IPS-NIHi7 (cell line): ENCODE measurements at regions not wholly inside any gene's neighbourhood (a gene's known extent, or its start where the extent isn't known, plus 50 kb on each side); places are given as distances from the start of the nearest gene placed in this dataset.
"Not testable (repeated sequence)": the region's sequence is repeated elsewhere in the genome, so short reads cannot be mapped to it uniquely, and the experiment has no call there.

ENCODE experiments used
- DNase-seq: peaks from one replicate; pipeline ENCODE4 v3.0.0; 2012; ENCODE audit warnings: mixed read lengths; ENCODE audit errors: extremely low spot score

DNA sequence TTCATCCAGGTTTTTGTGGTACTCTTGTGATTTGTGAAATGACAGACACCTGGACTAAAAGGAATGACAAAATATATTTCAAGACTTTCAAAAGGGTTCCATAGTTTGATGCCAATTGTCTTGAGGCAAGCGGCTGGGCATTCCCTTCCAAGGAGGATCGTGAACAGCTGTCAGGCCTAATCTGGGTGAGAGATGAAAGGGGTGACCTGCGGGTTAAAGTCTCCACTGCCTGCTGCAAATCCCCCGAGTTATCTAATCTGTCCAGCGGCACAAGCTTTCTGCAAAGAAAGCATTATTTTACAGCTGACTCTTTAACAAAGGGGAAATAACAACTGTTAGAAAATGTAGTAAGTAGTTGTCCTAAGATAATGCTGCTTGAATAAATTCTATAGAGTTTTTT is 128.7 kb upstream of the MB21D2 start:
- no peak for DNase-seq

DNA sequence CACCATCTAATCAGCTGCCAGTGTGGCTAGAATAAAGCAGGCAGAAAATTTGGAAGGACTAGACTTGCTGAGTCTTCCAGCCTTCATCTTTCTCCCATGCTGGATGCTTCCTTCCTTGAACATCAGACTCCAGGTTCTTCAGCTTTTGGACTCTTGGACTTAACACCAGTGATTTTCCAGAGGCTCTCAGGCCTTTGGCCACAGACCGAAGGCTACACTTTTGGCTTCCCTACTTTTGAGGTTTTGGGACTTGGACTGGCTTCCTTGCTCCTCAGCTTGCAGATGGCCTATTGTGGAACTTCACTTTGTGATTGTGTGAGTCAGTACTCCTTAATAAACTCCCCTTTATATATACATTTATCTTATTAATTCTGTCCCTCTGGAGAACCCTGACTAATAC is 129.8 kb upstream of the MB21D2 start:
- not testable (repeated sequence) for DNase-seq

DNA sequence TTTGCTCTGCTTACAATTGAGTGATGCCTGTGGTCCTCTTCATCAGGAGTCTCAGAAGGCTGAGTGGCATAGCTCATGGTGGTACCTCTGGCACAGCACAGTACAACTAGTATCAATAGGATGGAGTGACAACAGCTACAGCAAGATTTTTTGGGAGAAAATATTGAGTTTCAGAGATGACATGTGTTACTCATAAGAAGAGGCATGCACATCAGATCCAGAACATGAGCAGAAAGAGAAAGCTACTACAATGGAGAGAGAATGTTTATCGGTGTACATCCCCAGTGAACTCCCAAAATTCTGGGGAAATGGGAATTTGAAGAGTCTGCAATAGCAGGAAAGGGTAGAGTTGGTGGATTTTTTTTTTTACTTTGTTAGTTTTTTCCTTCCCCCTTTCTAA is 130.5 kb upstream of the MB21D2 start:
- DNase-seq: no peak

DNA sequence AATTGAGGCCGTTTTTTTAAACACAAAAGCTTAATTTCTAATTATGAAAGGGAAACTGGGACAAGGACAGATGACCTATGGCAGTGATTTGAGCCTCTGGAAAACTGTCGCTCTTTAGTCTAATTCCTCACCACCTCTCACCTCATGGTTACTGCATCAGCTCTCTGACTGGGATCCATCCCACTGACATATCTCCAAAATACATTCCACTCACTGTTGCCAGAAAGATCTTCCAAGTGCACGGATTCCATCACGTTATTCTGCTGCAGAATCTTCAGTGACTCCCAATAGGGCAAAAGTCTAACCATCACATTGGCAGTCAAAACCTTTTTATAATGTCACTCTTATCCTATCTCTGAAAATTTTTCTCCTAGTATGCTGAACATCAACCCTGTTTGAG is 132.3 kb upstream of the MB21D2 start:
- no peak for DNase-seq

DNA sequence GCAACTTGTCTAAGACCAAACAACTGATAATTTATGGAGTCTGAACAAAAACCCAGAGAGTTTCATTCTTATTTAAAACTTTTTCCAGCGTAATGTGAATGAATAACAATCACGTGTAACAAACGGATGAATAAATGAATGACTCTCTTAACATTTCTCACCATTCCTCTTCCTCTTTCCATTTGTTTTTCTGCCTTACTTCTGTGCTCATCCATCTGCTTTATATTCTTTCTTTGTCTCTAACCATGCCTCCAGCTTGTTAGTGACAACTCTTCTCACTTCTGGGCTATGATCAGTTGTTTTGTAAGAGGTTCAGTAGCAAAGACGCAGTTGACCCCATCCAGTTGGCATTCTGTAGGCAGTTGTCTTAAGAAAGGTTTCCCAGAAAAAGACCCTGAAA is 133.7 kb upstream of the MB21D2 start:
- no peak for DNase-seq

DNA sequence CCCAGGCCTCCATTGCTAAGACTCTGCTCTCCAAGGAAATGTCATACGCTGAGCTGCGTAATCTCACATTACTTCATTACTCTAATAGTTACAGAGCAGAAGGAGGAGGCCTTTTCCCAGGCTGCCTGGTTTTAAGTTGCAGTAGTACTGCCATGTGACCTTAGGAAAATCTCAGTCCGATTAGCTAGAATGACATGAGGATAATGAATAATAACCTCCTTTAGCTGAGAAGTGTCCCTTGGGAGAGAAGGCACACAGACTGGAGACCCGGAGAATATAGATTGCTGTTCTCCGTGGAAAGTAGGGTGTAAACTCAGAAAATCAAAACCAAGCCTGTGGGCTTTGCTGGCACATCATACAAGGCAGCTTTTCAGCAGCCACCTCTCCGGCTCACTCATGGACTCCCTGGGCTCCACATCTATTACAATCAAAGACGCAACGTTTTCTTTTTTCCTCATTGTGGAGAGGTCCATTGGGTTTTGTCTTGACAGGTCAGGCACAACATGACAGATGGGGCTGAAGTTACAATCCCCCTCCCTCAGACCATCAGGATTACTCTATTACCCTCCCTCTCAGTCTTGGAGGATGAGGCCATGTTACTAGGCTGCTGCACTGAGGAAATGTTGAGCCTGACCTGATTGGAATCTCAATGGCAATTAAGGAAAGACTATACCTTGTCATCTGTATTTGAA is 134.8 kb upstream of the MB21D2 start:
- DNase-seq: no peak

DNA sequence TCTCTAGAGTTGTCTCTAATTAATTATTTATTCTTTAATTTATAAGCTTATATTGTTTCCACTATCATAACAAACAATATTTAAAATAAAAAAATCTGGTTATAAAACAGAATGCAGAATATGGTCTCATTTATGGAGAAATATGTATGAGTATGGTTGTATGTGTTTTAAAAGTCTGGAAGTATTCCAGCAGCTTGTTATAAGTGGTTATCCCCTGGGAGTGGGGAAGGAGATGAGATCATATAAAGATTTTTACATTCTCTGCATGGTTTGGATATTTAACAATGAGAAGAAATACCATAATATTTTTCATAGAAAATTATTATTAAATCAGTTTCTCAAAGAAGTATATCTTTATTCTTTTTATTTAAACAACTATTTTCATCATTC is 135.4 kb upstream of the MB21D2 start:
- DNase-seq: no peak

DNA sequence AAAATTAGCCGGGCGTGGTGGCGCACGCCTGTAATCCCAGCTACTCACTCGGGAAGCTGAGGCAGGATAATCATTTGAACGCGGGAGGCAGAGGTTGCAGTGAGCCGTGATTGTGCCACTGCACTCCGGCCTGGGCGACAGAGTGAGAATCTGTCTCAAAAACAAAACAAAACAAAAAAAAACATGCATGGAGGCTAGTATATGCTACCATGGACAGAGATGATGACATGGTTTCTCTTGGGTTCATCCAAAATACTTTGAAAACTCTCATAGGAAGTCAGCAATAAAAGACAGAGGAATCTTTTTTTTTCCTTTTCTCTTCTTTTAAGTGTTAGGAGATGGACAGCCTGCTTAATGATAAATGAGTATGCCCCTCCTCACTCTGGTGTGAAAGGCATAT is 137.7 kb upstream of the MB21D2 start:
- no peak for DNase-seq

DNA sequence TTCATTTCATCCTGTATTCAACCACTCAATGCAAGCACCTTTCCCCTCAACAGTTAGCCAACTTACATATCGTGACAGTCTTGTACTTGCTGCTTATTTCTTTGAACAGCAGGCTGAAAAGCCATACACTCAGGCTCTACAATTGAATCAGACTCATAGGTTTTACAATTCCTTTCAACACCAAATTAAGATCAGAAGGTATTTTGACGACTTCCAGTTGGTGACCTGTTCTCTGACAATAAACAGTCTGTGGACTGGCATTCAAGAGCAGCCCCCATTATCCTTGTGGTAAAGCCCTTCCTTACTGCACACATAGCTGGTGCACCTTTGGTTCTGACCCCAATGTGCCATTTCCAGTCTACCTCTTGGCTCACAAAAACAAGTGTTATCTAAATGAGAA is 140.0 kb upstream of the MB21D2 start:
- no peak for DNase-seq

DNA sequence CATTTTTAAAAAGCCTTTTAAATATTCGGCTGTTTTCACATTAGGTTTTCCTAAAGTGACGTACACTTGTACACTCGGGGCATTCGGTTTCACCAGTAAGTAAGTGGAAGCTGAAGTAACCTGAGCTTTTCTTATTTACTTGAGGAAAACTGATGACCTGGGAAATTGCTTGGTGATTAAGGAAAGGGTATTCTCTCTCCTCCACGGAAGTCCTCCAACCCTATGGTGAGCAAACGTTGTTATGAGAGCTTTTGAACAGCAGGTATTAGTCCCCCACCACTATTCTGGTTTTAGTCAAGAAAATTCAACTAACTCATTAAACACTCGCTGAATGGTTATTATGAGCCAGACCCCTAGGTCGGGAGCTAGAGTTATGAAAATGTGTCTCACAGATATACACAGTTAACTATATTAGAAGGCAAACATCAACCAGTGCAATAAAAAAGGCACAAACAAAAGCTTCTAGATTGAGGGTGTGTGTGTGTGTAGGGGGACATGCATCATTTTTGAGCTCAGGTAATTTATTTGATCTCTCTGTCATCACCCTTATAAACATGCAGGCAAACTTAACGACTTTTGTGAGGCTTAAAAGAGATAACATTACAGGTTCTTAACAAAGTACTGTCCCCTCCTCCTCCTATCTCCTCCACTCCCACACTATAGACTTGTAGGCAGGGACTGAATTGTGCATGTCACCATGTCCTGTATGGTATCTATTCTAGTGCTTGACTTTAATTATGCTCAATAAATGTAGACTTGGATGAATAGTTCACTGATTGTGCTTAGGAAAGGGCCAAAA is 143.3 kb upstream of the MB21D2 start:
- no peak for DNase-seq

DNA sequence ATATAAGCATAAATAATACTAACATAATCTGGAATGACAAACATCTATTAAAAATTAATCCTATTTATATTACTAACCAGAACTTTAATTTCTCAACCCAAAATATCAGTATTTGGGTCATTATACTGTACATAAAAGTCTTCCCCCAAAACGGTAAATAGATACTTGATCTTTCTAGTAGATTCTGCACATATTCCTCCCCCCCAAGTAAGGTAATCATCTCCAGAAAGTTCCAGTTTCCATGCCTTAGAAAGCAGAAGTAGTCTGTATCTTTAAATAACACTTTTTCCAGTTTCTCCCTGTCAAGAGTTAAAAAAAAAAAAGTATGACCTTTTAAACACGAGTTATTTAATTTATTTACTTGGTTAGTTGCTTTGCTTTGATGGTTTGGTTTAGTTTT is 150.7 kb upstream of the MB21D2 start:
- DNase-seq: no peak

DNA sequence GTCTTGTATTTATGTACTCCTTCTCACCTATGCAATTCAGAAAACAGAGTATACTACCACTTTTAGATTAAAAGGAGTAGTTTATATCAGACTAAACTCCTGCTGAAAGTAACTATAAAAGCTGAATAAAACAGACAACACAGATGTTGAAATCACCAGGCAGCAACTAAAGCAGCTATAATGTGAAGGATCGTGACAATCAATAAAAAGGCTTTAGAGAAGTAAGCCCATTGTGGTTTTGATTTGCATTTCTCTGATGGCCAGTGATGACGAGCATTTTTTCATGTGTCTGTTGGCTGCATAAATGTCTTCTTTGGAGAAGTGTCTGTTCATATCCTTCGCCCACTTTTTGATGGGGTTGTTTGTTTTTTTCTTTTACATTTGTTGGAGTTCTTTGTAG is 152.1 kb upstream of the MB21D2 start:
- DNase-seq: not testable (repeated sequence)

DNA sequence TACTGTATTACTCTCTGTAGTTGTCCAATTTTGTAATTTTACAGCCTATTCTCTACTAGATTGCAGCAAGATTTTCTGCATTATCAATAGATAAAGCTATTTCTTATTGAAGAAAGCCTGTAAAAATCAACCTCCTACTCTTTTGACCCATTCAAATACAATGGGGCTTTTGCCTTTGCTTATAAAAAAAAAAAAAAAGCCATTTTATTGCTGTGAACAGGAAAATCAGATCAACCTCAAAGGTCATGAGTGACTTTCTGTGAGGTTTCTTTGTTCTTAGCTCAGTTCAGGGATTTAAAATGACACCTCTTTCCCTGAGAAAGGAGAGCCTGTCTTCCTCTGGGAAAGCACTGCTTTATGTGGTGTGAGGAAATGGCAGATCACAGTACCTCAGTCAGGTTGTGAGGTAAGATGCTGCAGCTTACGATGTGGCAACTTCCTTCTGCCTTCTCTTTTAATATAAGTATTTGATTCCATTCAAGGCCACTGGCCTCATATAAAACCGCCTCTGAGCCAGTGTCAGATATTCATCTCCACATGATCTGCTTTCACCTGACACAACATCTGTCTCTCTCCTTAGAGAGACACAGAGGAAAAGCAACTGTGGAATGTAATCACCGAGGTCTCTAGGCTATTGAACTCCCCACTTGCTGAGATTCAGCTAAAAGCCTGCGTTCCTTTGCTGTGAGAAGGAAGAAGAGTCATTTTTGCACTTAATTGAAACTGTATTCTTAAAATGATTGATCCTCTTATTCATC is 161.5 kb upstream of the MB21D2 start:
- DNase-seq: no peak

DNA sequence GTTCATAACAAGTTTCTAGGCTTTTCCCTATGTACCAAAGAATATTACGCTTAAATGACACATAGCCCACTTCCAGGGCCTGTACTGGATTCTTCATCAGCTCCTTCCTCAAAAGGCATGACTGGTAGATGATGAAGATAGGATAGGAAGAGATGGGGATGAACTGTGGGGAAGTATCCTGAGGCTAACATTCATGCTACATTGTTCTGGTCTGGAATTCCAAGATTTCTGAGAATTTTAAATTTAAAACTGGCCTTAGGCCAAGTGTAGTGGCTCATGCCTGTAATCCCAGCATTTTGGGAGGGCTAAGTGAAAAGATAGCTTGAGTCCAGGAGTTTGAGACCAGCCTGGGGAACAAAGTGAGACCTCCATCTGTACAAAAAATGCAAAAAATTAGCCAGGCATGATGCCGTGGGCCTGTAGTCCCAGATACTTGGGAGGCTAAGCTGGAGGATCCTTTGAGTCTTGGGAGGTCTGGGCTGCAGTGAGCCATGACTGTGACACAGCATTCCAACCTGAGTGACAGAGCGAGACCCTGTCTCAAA is 160.1 kb upstream of the PLAAT1 start:
- no peak for DNase-seq

DNA sequence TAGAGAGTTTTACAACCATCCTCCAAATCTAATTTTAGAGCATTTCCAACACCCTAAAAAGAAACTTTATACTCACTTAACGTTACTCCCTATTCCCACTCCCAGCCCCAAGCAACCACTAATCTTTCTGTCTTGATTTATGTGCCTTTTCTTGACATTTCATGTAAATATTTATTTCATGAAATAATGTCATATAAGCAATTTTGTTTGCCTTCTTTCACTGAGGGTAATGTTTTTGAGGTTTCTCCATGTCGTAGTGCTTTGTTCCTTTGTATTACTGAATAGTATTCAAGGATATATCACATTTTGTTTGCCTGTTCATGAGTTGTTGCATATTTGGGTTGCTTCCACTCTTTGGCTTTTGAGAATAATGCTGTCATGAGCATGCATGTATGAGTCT is 155.4 kb upstream of the PLAAT1 start:
- no peak for DNase-seq

DNA sequence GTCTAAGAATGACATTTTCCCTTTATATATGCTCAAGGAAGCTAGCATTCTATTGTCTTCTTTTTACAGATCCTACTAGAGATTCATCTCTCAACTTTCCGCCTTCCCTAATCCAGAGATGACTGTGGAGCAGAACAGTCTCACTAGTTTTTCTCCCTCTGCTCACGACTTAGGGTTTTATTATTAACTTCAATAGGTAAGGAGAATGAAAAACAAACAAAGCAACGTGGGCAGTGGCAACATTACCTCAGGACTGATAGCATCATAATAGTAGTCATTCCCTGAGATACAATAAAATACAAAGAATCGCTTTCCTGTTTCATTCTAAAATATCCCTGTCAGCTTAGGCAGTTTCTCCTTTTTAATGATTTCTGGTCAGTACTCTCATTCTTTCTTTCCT is 154.3 kb upstream of the PLAAT1 start:
- DNase-seq: no peak

DNA sequence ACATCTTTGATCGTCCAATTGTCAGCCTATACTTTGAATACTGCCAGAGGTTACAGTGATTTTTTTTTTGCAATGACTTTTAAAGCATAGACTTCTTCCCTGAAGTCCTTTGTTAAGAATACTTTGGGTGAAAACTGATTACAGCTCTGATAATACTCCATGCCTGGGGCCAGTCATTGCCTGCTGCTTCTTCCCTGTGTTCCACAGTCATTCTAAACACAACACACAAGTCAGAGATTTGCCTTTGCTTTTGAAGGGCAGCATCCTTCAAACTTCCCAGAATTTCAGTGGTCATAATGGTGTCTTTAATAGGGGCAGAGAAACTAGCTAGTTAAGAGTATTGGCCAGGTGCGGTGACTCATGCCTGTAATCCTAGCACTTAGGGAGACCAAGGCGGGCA is 153.7 kb upstream of the PLAAT1 start:
- no peak for DNase-seq

DNA sequence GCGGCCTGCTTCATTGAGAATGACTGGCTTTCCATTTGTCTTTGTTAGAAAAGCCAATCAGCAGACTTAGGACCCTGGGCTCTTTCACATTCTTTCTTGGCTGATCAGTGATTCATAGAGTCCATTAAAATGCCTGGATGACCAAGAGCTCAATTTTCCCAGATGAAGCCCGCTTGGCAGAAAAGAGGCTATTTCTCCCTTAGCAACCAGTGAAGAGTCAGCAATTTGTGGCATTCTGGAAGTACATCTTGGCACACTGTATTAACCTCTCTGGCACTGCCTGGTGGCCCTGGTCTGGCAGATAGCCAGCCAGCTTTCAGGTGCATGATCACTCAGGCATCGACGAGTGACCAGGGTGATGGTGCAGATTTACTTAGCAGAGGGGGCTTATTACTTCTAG is 145.7 kb upstream of the PLAAT1 start:
- no peak for DNase-seq

DNA sequence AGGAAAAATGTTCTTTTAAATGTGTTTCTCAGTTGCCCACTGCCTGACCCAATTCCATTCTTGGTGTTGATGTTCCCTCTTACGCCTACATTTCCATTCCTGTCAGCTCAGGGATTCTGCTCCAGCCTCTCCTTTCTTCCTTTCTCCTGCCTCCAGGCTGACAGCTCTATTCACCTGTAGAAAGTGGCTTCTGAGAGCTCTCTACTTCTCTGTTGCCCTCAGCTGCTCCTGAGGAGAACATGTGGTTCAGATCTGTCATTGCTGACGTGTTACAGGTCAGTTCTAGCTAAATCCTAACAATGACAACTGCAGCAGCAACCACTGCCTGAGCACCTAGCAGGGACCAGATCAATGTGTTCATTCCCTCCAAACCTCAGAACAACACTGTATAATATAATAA is 144.9 kb upstream of the PLAAT1 start:
- no peak for DNase-seq

DNA sequence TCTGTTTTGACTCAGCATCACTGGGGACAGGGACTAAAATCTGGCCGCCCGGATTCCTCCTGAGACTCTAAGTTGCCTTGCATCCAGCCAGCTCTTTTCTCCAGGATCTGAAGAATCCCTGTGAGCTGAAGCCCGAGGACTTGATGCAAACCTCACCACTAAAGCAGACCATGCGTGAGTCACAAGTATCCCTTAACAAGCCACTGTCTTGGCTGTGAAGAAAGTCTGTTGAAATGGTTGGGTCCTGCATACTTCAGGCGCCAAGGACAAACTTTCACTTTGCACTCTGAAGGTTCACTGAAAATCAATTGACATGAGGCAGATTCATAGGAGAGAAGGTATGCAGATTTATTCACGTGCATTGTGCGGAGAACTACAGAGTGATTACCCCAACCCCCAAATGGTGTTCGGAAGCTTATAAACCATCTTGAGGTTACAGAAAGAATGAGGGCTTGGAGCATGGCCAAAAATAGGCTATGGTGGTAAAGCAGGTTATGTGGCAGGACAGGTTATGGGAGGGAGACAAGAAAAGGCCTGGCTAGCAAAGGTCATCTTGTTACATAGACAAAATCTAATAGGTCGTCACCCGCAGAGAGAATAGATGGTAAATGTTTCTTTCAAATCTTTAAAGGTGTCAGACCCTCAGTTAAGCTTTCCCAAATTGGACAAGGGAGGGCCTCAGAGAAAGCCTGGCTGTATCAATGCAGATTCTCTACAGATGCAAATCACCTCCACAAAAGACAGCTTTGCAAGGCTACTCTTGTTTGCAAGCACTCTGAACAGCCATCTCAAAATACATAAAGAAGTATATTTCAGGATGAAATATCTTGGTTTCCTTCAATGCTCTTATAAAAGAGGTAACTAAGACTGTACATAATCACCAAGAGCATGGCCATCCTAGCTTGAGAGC is 126.3 kb upstream of the PLAAT1 start:
- DNase-seq: no peak

DNA sequence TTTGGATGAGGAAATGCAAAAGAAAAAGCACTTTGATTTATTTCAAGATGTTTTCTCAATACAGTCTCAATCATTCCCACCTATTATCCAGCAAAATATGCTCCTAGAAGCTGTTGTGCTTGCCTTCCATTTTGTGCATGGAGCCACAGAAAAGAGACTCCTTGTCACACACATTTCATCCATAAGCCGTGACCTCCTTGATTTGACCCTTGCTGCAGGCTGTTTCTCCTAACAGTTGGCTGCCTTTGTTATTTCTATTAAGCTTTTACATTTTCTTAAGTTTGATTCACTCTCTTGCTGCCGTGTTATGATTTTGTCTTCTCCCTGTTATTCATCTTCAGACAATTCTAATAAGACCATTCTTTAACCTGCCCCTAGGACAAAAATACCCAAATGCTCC is 124.2 kb upstream of the PLAAT1 start:
- DNase-seq: no peak

DNA sequence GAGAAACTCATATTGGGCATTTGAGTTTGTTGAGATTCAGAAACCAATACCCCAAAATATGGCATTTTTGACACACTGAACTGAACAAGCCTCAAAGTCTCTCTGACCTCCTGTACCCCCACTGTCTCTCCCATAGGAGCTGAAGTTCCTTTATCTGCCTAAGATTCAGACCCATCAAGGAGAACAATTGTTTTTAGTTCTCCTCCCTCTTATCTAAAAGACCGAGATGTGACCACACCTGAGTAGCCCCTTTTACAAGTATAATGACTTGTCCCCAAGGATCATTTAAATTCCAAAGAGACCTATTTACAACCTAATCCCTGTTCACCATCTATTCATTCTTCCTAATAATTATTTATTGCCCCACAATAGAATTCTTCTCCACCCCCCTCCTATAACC is 122.1 kb upstream of the PLAAT1 start:
- DNase-seq: no peak
